PC-3 (cell line): ENCODE measurements at regions not wholly inside any gene's neighbourhood (a gene's known extent, or its start where the extent isn't known, plus 50 kb on each side); places are given as distances from the start of the nearest gene placed in this dataset.
A peak's percentile ranks its signal among the peaks of the same experiment; 100 is the strongest.
"Not testable (repeated sequence)": the region's sequence is repeated elsewhere in the genome, so short reads cannot be mapped to it uniquely, and the experiment has no call there.

ENCODE experiments used
- ATAC-seq: fragments of 200-7000 bp; cut with Tn5 transposase; 2 replicates; pipeline ENCODE4 v1.9.1; 2020; ENCODE audit warnings: mild to moderate bottlenecking, moderate library complexity
- BruUV-seq: library from RNA; stranded (reverse); fragments of 400-500 nt; replicated peaks from 2 replicates; lab custom pipeline; 2021; lab: Mats Ljungman, UMichigan
- CTCF ChIA-PET: fragments of 300-600 bp; sonication (Branson Sonifier 250); formaldehyde crosslinking; loops from one replicate; lab custom pipeline; 2022; ENCODE audit warnings: antibody characterized with exemption; lab: Charles Lee
- POLR2A ChIA-PET: fragments of 300-600 bp; sonication (Branson Sonifier 250); formaldehyde crosslinking; loops from one replicate; lab custom pipeline; 2022; ENCODE audit warnings: antibody characterized with exemption; ENCODE audit not compliant: unreplicated experiment; lab: Charles Lee
- DNase-seq: peaks from one replicate; pipeline ENCODE4 v3.0.0-alpha.2; 2015
- H2AFZ ChIP-seq: fragments of 300-600 bp; sonication (generic); 2 replicates; pipeline ENCODE4 v1.6.0; 2016; ENCODE audit warnings: antibody characterized with exemption, low read length
- H3F3A ChIP-seq: fragments of 300-600 bp; sonication (generic); one replicate; pipeline ENCODE4 v1.6.0; 2017; ENCODE audit warnings: antibody characterized with exemption, low read length, control low read depth, mild to moderate bottlenecking; ENCODE audit not compliant: unreplicated experiment
- H3K27ac ChIP-seq: fragments of 300-600 bp; sonication (generic); 2 replicates; pipeline ENCODE4 v1.5.1; 2016; ENCODE audit warnings: mild to moderate bottlenecking, low read length
- H3K27me3 ChIP-seq: fragments of 300-600 bp; sonication (generic); 2 replicates; pipeline ENCODE4 v1.6.1; 2016; ENCODE audit warnings: low read length, mixed read lengths
- H3K36me3 ChIP-seq: fragments of 300-600 bp; sonication (generic); 2 replicates; pipeline ENCODE4 v1.6.1; 2016; ENCODE audit warnings: low read depth, mixed run types, low read length, mixed read lengths
- H3K4me1 ChIP-seq: fragments of 300-600 bp; sonication (generic); 2 replicates; pipeline ENCODE4 v1.5.1; 2016; ENCODE audit warnings: low read length; ENCODE audit not compliant: insufficient read depth
- H3K4me2 ChIP-seq: fragments of 300-600 bp; sonication (generic); 2 replicates; pipeline ENCODE4 v1.6.0; 2016; ENCODE audit warnings: low read length
- H3K4me3 ChIP-seq: fragments of 300-600 bp; sonication (generic); 2 replicates; pipeline ENCODE4 v1.5.1; 2016; ENCODE audit warnings: mild to moderate bottlenecking, low read length, mixed read lengths
- H3K79me2 ChIP-seq: fragments of 300-600 bp; sonication (generic); 2 replicates; pipeline ENCODE4 v1.6.1; 2017; ENCODE audit warnings: low read length, mixed read lengths
- H3K9ac ChIP-seq: fragments of 300-600 bp; sonication (generic); 2 replicates; pipeline ENCODE4 v1.6.0; 2016; ENCODE audit warnings: mild to moderate bottlenecking, low read length
- H3K9me2 ChIP-seq: fragments of 300-600 bp; sonication (generic); replicated peaks from 2 replicates; pipeline ENCODE4 v1.6.1; 2016; ENCODE audit warnings: mixed run types, low read length, mixed read lengths
- H3K9me3 ChIP-seq: fragments of 300-600 bp; sonication (generic); 2 replicates; pipeline ENCODE4 v1.6.1; 2016; ENCODE audit warnings: low read length, mixed read lengths
- H4K20me1 ChIP-seq: fragments of 300-600 bp; sonication (generic); 2 replicates; pipeline ENCODE4 v1.6.1; 2016; ENCODE audit warnings: low read length, mixed read lengths
- CTCF ChIP-seq: fragments of 300-600 bp; sonication (generic); conservative IDR thresholded peaks from 2 replicates; pipeline ENCODE4 v1.5.1; 2017; ENCODE audit warnings: antibody characterized with exemption, low read depth, mild to moderate bottlenecking, low read length
- EZH2 ChIP-seq: fragments of 300-600 bp; sonication (generic); IDR thresholded peaks from one replicate; pipeline ENCODE4 v1.6.1; 2017; ENCODE audit warnings: antibody characterized with exemption, mild to moderate bottlenecking, low read length; ENCODE audit not compliant: unreplicated experiment
- EZH2phosphoT487 ChIP-seq: fragments of 300-600 bp; sonication (generic); IDR thresholded peaks from 2 replicates; pipeline ENCODE4 v1.6.1; 2018; ENCODE audit warnings: mild to moderate bottlenecking, antibody characterized with exemption, low read length, borderline replicate concordance
- intact Hi-C: fragments of 100-400 bp; cut with micrococcal nuclease; formaldehyde crosslinking; loops from 2 replicates; pipeline ENCODE4 v1.9.0; 2023

- H3K36me3 ChIP-seq = no peaks in the 10 kb centered on the region
- no peaks in the 10 kb centered on the region for H3K9me3 ChIP-seq
- no peaks in the 10 kb centered on the region for H4K20me1 ChIP-seq
- no peak overlapping the region for H3K27ac ChIP-seq
- intact Hi-C loops = no loop called here
- TF ChIP-seq EZH2 = no peak
- TF ChIP-seq CTCF = no peak
- TF ChIP-seq EZH2phosphoT487 = no peak
- no peaks in the 10 kb centered on the region for H3K79me2 ChIP-seq
- ChIA-PET CTCF (no interaction called here), POLR2A (no interaction called here)
- H3F3A ChIP-seq = no peaks in the 10 kb centered on the region
- ATAC-seq = no peak
- no peaks in the 10 kb centered on the region for H3K9me2 ChIP-seq
- no peak overlapping the region for H3K4me3 ChIP-seq
- no peaks in the 10 kb centered on the region for H3K27me3 ChIP-seq
- no TSS peak for BruUV-seq
- no peak overlapping the region for H3K4me2 ChIP-seq
- H3K4me1 ChIP-seq = no peaks in the 10 kb centered on the region
- H3K9ac ChIP-seq = no peak overlapping the region
- no peak overlapping the region for H2AFZ ChIP-seq
- no peak for DNase-seq
Observed at GRCh38 chr2:58401936-58402335, 160.8 kb upstream of the FANCL start.

- no peak overlapping the region for H3K9ac ChIP-seq
- H3F3A ChIP-seq = no peaks in the 10 kb centered on the region
- ChIA-PET POLR2A (no interaction called here), CTCF (no interaction called here)
- DNase-seq (no peak), ATAC-seq (no peak)
- no peaks in the 10 kb centered on the region for H3K36me3 ChIP-seq
- no peak overlapping the region for H3K4me2 ChIP-seq
- no TSS peak for BruUV-seq
- no peak overlapping the region for H2AFZ ChIP-seq
- H3K9me3 ChIP-seq = no peaks in the 10 kb centered on the region
- no peaks in the 10 kb centered on the region for H4K20me1 ChIP-seq
- H3K4me3 ChIP-seq = no peak overlapping the region
- intact Hi-C loops = no loop called here
- H3K27me3 ChIP-seq = no peaks in the 10 kb centered on the region
- H3K4me1 ChIP-seq = no peaks in the 10 kb centered on the region
- no peaks in the 10 kb centered on the region for H3K9me2 ChIP-seq
- no peak overlapping the region for H3K27ac ChIP-seq
- TF ChIP-seq CTCF = no peak
- no peak for TF ChIP-seq EZH2phosphoT487
- TF ChIP-seq EZH2 = no peak
- H3K79me2 ChIP-seq = no peaks in the 10 kb centered on the region
Observed at GRCh38 chr2:58398406-58398805, 157.3 kb upstream of the FANCL start.

GRCh38 chr2:58387701-58388100 lies 146.6 kb upstream of the FANCL start:
- TF ChIP-seq CTCF = no peak
- TF ChIP-seq EZH2 = no peak
- no peak for TF ChIP-seq EZH2phosphoT487
- H3K27me3 ChIP-seq = no peaks in the 10 kb centered on the region
- BruUV-seq = no TSS peak
- intact Hi-C loops = no loop called here
- H3F3A ChIP-seq = no peaks in the 10 kb centered on the region
- no peaks in the 10 kb centered on the region for H3K9me3 ChIP-seq
- DNase-seq = peak; percentile 82
- H2AFZ ChIP-seq = no peak overlapping the region
- H3K79me2 ChIP-seq = no peaks in the 10 kb centered on the region
- ChIA-PET POLR2A (no interaction called here), CTCF (no interaction called here)
- H3K4me1 ChIP-seq = peaks cover 9% of the 10 kb centered on the region; the same call in 1 of the 2 replicates
- no peaks in the 10 kb centered on the region for H3K9me2 ChIP-seq
- no peak for ATAC-seq
- no peak overlapping the region for H3K4me2 ChIP-seq
- H3K27ac ChIP-seq = no peak overlapping the region
- no peak overlapping the region for H3K4me3 ChIP-seq
- H3K9ac ChIP-seq = no peak overlapping the region
- H4K20me1 ChIP-seq = no peaks in the 10 kb centered on the region
- H3K36me3 ChIP-seq = no peaks in the 10 kb centered on the region

GRCh38 chr2:58386904-58387303 lies 145.8 kb upstream of the FANCL start:
- intact Hi-C loops, ATAC-seq, H2AFZ ChIP-seq: not testable (repeated sequence)

More at GRCh38 chr2:58386904-58387303, 145.8 kb upstream of the FANCL start:
- DNase-seq, H3K9me3 ChIP-seq, BruUV-seq, H3K4me3 ChIP-seq, CTCF ChIA-PET, H3K27ac ChIP-seq, H3K27me3 ChIP-seq, H3K4me2 ChIP-seq, H3K9me2 ChIP-seq, H3K4me1 ChIP-seq, H4K20me1 ChIP-seq, H3F3A ChIP-seq, POLR2A ChIA-PET, H3K36me3 ChIP-seq, H3K79me2 ChIP-seq, H3K9ac ChIP-seq: not testable (repeated sequence)
